ENCODE measurements at regions not wholly inside any gene's neighbourhood (a gene's known extent, or its start where the extent isn't known, plus 50 kb on each side); places are given as distances from the start of the nearest gene placed in this dataset.

- no peak overlapping the region for H2BK20ac ChIP-seq (ENCODE audit: low read depth, low read length, poor library complexity, severe bottlenecking)
- Mint-ChIP-seq H3K9me3 (no peaks in the 10 kb centered on the region), H3K4me1 (peaks cover 2 to 5% of the 10 kb centered on the region in 2 experiments; a peak in 2 of 4 replicates), H3K36me3 (ENCODE audit: insufficient read depth in 1 of 3, low read depth in 3 of 3) (no peaks in the 10 kb centered on the region), H3K27me3 (ENCODE audit: low read depth) (no peaks in the 10 kb centered on the region), H3K4me3 (no peak overlapping the region), H3K27ac (no peak overlapping the region)
- H4K5ac ChIP-seq (ENCODE audit: insufficient read length, low read depth, low read length) = no peak overlapping the region
- peak; percentile 22 for DNase-seq
- no peak overlapping the region for H3K9ac ChIP-seq (ENCODE audit: extremely low read depth, insufficient read length, low read length)
- WGBS (ENCODE audit: extremely low coverage, insufficient read length, low lambda C conversion rate) = no CpG with 5 or more reads among the region's 1 CpG
- H2AFZ ChIP-seq (ENCODE audit: low read length) = no peak overlapping the region
- H4K8ac ChIP-seq (replicated peaks; ENCODE audit: insufficient read length, low read depth, low read length) = no peak overlapping the region
- H2BK12ac ChIP-seq (ENCODE audit: insufficient read length, low read depth, low read length) = no peak overlapping the region
- no peaks in the 10 kb centered on the region for H3K79me1 ChIP-seq (ENCODE audit: insufficient read depth, low read depth, low read length, poor library complexity, severe bottlenecking)
- H3K56ac ChIP-seq (ENCODE audit: insufficient read length, low read depth, low read length) = no peak overlapping the region
- H3K9me3 ChIP-seq (ENCODE audit: control insufficient read depth, low read depth, low read length) = no peaks in the 10 kb centered on the region
- no peak overlapping the region for H3K4me2 ChIP-seq (ENCODE audit: insufficient read depth, insufficient read length, low read length)
- H3K27ac ChIP-seq (ENCODE audit: insufficient read length, low read depth, low read length) = no peak overlapping the region
- no peaks in the 10 kb centered on the region for H4K20me1 ChIP-seq (ENCODE audit: control insufficient read depth, insufficient read depth, insufficient read length)
- no peak overlapping the region for H3K14ac ChIP-seq (ENCODE audit: insufficient read depth, low read length)
- no peak overlapping the region for H2BK15ac ChIP-seq (ENCODE audit: low read depth, low read length)
- H3K27me3 ChIP-seq (ENCODE audit: insufficient read depth, low read length) = no peaks in the 10 kb centered on the region
- H2AK5ac ChIP-seq (ENCODE audit: insufficient read length, low read length) = no peak overlapping the region
- H3K4ac ChIP-seq (ENCODE audit: low read depth, low read length) = no peak overlapping the region
- H4K91ac ChIP-seq (ENCODE audit: insufficient read length, low read depth, low read length) = no peak overlapping the region
- H2BK5ac ChIP-seq (ENCODE audit: insufficient read length, low read length) = no peak overlapping the region
- H2BK120ac ChIP-seq (ENCODE audit: low read depth, low read length, poor library complexity, severe bottlenecking) = no peak overlapping the region
- no peak for TF ChIP-seq CTCF (conservative IDR thresholded peaks at IDR 0.05)
- no peaks in the 10 kb centered on the region for H3K23me2 ChIP-seq (ENCODE audit: insufficient read length, low read depth, low read length, poor library complexity, severe bottlenecking)
- H3K4me1 ChIP-seq (ENCODE audit: insufficient read depth, low read length) = peaks cover 6% of the 10 kb centered on the region; the same call in 1 of the 2 replicates
- H3K18ac ChIP-seq (ENCODE audit: insufficient read length, low read depth, low read length) = no peak overlapping the region
- no peak overlapping the region for H3T11ph ChIP-seq (ENCODE audit: low read length)
- no peaks in the 10 kb centered on the region for H3K79me2 ChIP-seq (ENCODE audit: insufficient read depth, low read length)
- H3K23ac ChIP-seq (ENCODE audit: insufficient read length, low read depth, low read length) = no peak overlapping the region
These were observed 60.0 kb upstream of the LRP1B start for GRCh38 chr2:142190805-142191204.

Data from H9 (cell line).